ENCODE measurements at regions not wholly inside any gene's neighbourhood (a gene's known extent, or its start where the extent isn't known, plus 50 kb on each side); places are given as distances from the start of the nearest gene placed in this dataset.

DNA sequence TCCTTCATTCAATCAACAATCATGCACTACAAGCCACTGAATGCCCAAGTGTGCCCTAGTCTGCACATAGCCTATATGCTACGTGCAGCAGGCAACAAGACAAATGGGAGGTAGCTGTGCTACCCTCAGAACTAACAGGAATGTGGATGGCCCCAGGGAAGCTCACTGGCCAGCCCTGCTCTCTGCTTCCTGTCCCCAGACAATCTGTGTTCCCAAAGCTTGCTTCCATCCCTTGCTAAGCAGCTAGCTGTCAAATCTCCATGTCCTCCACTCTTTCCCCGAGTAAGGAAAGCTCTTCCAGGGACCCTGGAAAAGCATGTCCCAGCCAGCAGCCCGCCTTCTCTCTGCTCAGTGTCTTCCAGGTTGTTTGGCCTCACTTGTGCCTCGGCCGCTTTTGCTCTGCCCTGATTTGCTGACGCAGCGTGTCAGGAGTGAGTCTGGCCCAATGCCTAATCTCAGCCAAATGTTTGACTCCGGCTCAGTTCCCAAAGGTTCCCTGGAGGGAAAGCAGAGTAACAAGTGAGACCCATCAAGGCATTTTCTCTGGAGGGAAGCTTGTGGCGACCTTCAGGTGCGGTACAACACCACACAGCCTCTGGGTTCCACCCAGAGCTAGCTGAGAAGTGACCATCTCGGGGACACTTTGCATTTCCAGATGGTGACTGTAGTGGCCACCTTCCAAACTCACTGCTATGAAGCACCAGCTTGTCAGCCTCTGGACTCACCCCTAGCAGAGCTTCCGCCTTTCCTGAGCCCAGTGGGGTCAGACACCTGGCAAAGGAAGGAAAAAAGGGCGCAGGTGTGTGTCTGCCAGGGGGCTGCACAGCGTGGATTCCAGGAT is 243.4 kb downstream of the RHOU start:
- H3K27ac ChIP-seq = peak overlapping the region; percentile 7 to 88 (median 77)
- peak; percentile 79 to 84 for DNase-seq
- H3K4me3 ChIP-seq (replicated peaks in 1 of 3) = no peak overlapping the region
- no peaks in the 10 kb centered on the region for H3K27me3 ChIP-seq
- no peaks in the 10 kb centered on the region for H3K9me3 ChIP-seq
- TF ChIP-seq POLR2A (IDR thresholded peaks at IDR 0.05) (peak in 1 of 2 donors; percentile 64), CTCF (IDR thresholded peaks at IDR 0.05) (no peak)
- intact Hi-C loops (cut with DNase I) = no loop called here
- H3K4me1 ChIP-seq = peaks cover 12 to 16% of the 10 kb centered on the region in 2 donors
- no peaks in the 10 kb centered on the region for H3K36me3 ChIP-seq
- WGBS, 2 donors = 43 to 50% methylated on average over 12 to 13 of the region's 14 CpGs

- no peaks in the 10 kb centered on the region for H3K9me3 ChIP-seq
- H3K4me1 ChIP-seq = peaks cover 12 to 16% of the 10 kb centered on the region in 2 donors
- no peaks in the 10 kb centered on the region for H3K27me3 ChIP-seq
- H3K36me3 ChIP-seq = no peaks in the 10 kb centered on the region
- peak overlapping the region in 2 of 3 donors; percentile 77 to 88 for H3K27ac ChIP-seq
- WGBS, 2 donors = 83 to 84% methylated on average over 7 of the region's 7 CpGs
- DNase-seq = no peak
- intact Hi-C loops (cut with DNase I) = no loop called here
- TF ChIP-seq POLR2A (IDR thresholded peaks at IDR 0.05) = no peak
- no peak for TF ChIP-seq CTCF (IDR thresholded peaks at IDR 0.05)
- H3K4me3 ChIP-seq (replicated peaks in 1 of 3) = no peak overlapping the region
Measured at GRCh38 chr1:228979325-228979699, 244.0 kb downstream of the RHOU start.

DNA sequence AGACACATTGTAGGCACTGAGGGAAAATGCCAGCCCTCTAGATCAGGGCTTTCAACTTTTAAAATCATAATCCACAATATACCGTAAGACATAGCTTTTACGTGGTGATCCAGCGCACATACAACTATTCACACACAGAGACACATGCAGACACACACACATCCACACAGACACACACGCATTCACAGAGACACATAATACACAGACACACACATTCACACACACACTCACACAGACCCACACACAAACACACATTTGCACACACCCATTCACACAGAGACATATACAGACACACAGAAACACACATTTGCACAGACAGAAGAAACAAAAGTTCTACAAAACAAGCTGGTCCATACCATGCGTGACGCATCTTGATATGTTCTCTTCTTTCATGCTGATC is 244.5 kb downstream of the RHOU start:
- Histone ChIP-seq H3K4me3 (replicated peaks in 1 of 3) (no peak overlapping the region), H3K9me3 (no peaks in the 10 kb centered on the region), H3K27ac (no peak overlapping the region), H3K36me3 (no peaks in the 10 kb centered on the region), H3K27me3 (no peaks in the 10 kb centered on the region), H3K4me1 (peaks cover 12 to 16% of the 10 kb centered on the region in 2 donors)
- intact Hi-C loops (cut with DNase I) = loop anchor here (10.0 kb wide), 1 partner anchor 145 kb away; no protein-coding TSS in a partner anchor
- TF ChIP-seq POLR2A (IDR thresholded peaks at IDR 0.05) = no peak
- no peak for TF ChIP-seq CTCF (IDR thresholded peaks at IDR 0.05)
- WGBS, 2 donors = 89 to 97% methylated on average over 6 of the region's 6 CpGs
- no peak for DNase-seq

DNA sequence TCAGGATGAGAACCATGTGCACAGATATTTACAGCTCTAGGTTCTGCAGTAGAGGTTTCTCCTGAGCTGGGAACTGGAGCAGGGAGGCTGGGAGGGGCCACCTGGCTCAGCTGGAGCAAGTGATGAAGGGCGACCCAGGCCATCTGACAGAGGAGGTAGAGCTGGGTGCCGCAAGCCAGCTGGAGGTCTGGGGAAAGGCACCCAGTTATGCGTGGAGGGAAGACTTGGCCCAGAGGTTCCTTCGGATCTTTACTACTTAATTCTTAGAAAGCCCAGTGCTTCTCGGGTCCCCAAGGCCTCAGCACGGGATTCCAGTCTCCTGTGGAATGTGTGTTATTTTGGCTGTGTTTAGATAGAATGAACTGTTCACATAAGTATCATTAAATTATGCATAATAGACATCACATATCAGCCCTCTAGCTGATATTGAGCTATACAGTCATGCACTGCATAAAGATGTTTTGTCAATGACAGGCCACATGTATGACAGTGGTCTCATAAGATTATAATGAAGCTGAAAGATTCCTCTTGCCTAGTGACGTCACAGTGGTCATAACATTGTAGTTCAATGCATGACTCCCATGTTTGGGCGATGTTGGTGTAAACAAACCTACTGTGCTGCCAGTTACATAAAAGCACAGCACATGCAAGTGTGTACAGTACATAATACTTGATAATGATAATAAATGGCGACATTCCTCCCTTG is 245.1 kb downstream of the RHOU start:
- no peak for TF ChIP-seq CTCF (IDR thresholded peaks at IDR 0.05)
- no peak for TF ChIP-seq POLR2A (IDR thresholded peaks at IDR 0.05)
- Histone ChIP-seq H3K4me3 (replicated peaks in 1 of 3) (no peak overlapping the region), H3K27ac (no peak overlapping the region), H3K27me3 (no peaks in the 10 kb centered on the region), H3K4me1 (peaks cover 12 to 16% of the 10 kb centered on the region in 2 donors), H3K9me3 (no peaks in the 10 kb centered on the region), H3K36me3 (no peaks in the 10 kb centered on the region)
- DNase-seq = no peak
- intact Hi-C loops (cut with DNase I) = loop anchor here (10.0 kb wide), 1 partner anchor 146 kb away; no protein-coding TSS in a partner anchor
- WGBS, 2 donors = 83 to 84% methylated on average over 9 of the region's 9 CpGs

DNA sequence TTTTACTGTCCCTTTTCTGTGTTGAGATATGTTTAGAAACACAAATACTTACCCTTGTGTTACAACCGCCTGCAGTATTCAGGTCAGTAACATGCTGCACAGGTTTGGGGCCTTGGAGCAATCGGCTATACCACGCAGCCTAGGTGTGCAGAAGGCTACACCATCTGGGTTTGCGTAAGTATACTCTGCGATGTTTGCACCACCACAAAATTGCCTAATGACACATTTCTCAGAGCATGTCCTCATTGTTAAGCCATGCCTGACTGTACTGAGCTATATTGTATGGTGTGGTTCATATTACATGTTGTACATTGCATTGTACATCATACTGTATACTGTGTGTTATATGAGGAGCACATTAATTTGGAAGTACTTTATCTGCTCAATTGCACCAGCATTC is 247.4 kb downstream of the RHOU start:
- intact Hi-C loops (cut with DNase I) = loop anchor here (10.0 kb wide), 1 partner anchor 148 kb away; no protein-coding TSS in a partner anchor
- TF ChIP-seq POLR2A (IDR thresholded peaks at IDR 0.05) (no peak), CTCF (IDR thresholded peaks at IDR 0.05) (no peak)
- H3K27me3 ChIP-seq = no peaks in the 10 kb centered on the region
- peaks cover 22 to 29% of the 10 kb centered on the region in 2 donors for H3K4me1 ChIP-seq
- H3K36me3 ChIP-seq = no peaks in the 10 kb centered on the region
- no peak for DNase-seq
- H3K27ac ChIP-seq = no peak overlapping the region
- WGBS, 2 donors = 95 to 96% methylated on average over 5 of the region's 5 CpGs
- H3K4me3 ChIP-seq (replicated peaks in 1 of 3) = no peak overlapping the region
- H3K9me3 ChIP-seq = no peaks in the 10 kb centered on the region
